MM.1S (cell line): ENCODE measurements at regions not wholly inside any gene's neighbourhood (a gene's known extent, or its start where the extent isn't known, plus 50 kb on each side); places are given as distances from the start of the nearest gene placed in this dataset.

ENCODE experiments used
- CTCF ChIP-seq: fragments of 300-600 bp; sonication (generic); IDR thresholded peaks from 2 replicates; pipeline ENCODE4 v1.5.1; 2016; ENCODE audit warnings: antibody characterized with exemption, low read length, mixed read lengths
- EZH2phosphoT487 ChIP-seq: fragments of 300-600 bp; sonication (generic); IDR thresholded peaks from 2 replicates; pipeline ENCODE4 v1.6.1; 2018; ENCODE audit warnings: antibody characterized with exemption, low read length

- TF ChIP-seq CTCF = no peak
- no peak for TF ChIP-seq EZH2phosphoT487
Observed at GRCh38 chr3:95965704-95966336, 848.6 kb upstream of the EPHA6 start.
